ENCODE measurements at regions not wholly inside any gene's neighbourhood (a gene's known extent, or its start where the extent isn't known, plus 50 kb on each side); places are given as distances from the start of the nearest gene placed in this dataset.

DNA sequence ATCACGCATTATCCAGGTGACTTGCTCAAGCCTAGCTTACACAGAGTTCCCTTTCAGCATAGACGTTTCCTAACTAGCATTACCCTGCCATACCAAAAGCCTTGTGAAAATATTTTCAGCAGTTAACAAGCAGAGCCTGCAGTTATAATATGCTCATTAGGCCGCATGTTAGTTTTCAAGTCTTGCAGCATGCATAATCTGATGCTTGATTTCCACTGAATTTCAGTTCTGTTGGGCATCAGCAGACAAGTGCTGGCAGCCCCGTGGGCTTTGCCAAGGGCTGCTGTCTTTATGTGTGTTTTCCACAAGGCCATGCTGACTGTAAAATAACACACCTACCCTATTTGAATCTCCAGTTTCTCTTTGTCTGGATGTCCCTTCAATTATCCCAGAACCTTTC lies 491.0 kb upstream of the WWC1 start (continued):
- TF ChIP-seq ZNF652 (CRISPR knock-in tag; IDR thresholded peaks at IDR 0.05; ENCODE audit: borderline replicate concordance, low read depth) (no peak), MYPOP (CRISPR knock-in tag; IDR thresholded peaks at IDR 0.05) (no peak), ZNF382 (CRISPR knock-in tag; IDR thresholded peaks at IDR 0.05; ENCODE audit: borderline replicate concordance) (no peak), ZNF841 (CRISPR knock-in tag; IDR thresholded peaks at IDR 0.05; ENCODE audit: borderline replicate concordance) (no peak), CERS6 (CRISPR knock-in tag; IDR thresholded peaks at IDR 0.05) (no peak), RAD21 (CRISPR knock-in tag; IDR thresholded peaks at IDR 0.05) (no peak), MIER3 (CRISPR knock-in tag; IDR thresholded peaks at IDR 0.05; ENCODE audit: borderline replicate concordance) (no peak), IKZF1 (IDR thresholded peaks at IDR 0.05) (no peak)

- FAIRE-seq (no peak), ATAC-seq (no peak), DNase-seq (ENCODE audit: low spot score) (no peak)
- no peak overlapping the region for H3K27ac ChIP-seq (ENCODE audit: extremely low read length, insufficient read depth, low read length)
- no peaks in the 10 kb centered on the region for H3K36me3 ChIP-seq (replicated peaks in 1 of 2; ENCODE audit: control insufficient read depth in 1 of 2, insufficient read depth in 2 of 2, low read length in 2 of 2)
- H3K4me2 ChIP-seq (ENCODE audit: low read depth, low read length) = no peak overlapping the region
- H3K9me3 ChIP-seq (ENCODE audit: low read length) = no peaks in the 10 kb centered on the region
- no peaks in the 10 kb centered on the region for H4K20me1 ChIP-seq (ENCODE audit: insufficient read depth, low read length)
- no peak overlapping the region for H2AFZ ChIP-seq (ENCODE audit: low read length)
- H3K4me1 ChIP-seq (ENCODE audit: insufficient read depth, low read length) = no peaks in the 10 kb centered on the region
- in situ Hi-C loops (cut with HindIII; ENCODE audit: extremely low pct_ligation_motif_present, low pct_unique_long_range_greater_than_20kb) (no loop called here), intact Hi-C loops (cut with micrococcal nuclease; ENCODE audit: unreplicated experiment) (no loop called here)
- ChIA-PET CTCF (ENCODE audit: low intra/inter-chr PET ratio, low total read pairs) (no interaction called here), POLR2A (no interaction called here)
- 44% methylated on average over 4 of the region's 4 CpGs for WGBS (ENCODE audit: low lambda C conversion rate)
- no peaks in the 10 kb centered on the region for H3K79me2 ChIP-seq (ENCODE audit: insufficient read depth, low read length)
- H3K9ac ChIP-seq (ENCODE audit: insufficient read depth, low read depth, low read length) = no peak overlapping the region
- peaks cover 0 to 4% of the 10 kb centered on the region in 2 experiments; a peak in 1 of 5 replicates for H3K27me3 ChIP-seq (ENCODE audit: control insufficient read depth in 1 of 2, insufficient read depth in 2 of 2, low read length in 2 of 2)
- no peak overlapping the region for H3K4me3 ChIP-seq (replicated peaks in 1 of 3; ENCODE audit: insufficient read depth in 1 of 3, low read depth in 2 of 3, low read length in 3 of 3)
- BruUV-seq (replicated peaks) = no TSS peak
- TF ChIP-seq ZNF292 (CRISPR knock-in tag; IDR thresholded peaks at IDR 0.05; ENCODE audit: borderline replicate concordance, low read depth) (no peak), ZFAT (CRISPR knock-in tag; conservative IDR thresholded peaks at IDR 0.05) (no peak), SP140L (CRISPR knock-in tag; IDR thresholded peaks at IDR 0.05; ENCODE audit: borderline replicate concordance) (no peak), FOSL2 (CRISPR knock-in tag; IDR thresholded peaks at IDR 0.05) (no peak), CSRNP1 (CRISPR knock-in tag; IDR thresholded peaks at IDR 0.05) (no peak), SNAPC2 (CRISPR knock-in tag; IDR thresholded peaks at IDR 0.05) (no peak), ZNF17 (CRISPR knock-in tag; IDR thresholded peaks at IDR 0.05) (no peak), HDAC2 (CRISPR knock-in tag; IDR thresholded peaks at IDR 0.05) (no peak), ZNF747 (CRISPR knock-in tag; IDR thresholded peaks at IDR 0.05; ENCODE audit: borderline replicate concordance) (no peak), ZNF510 (CRISPR knock-in tag; IDR thresholded peaks at IDR 0.05; ENCODE audit: low read depth) (no peak), ZBTB10 (CRISPR knock-in tag; IDR thresholded peaks at IDR 0.05; ENCODE audit: borderline replicate concordance) (no peak)
Measured at GRCh38 chr5:167801999-167802398, 489.4 kb upstream of the WWC1 start.
